WTC11 (cell line): ENCODE measurements at regions not wholly inside any gene's neighbourhood (a gene's known extent, or its start where the extent isn't known, plus 50 kb on each side); places are given as distances from the start of the nearest gene placed in this dataset.
A peak's percentile ranks its signal among the peaks of the same experiment; 100 is the strongest.

ENCODE experiments used
- ATAC-seq: fragments of 200-7000 bp; cut with Tn5 transposase; 2 replicates; pipeline ENCODE4 v1.10.0; 2021; ENCODE audit warnings: mild to moderate bottlenecking, moderate library complexity
- CTCF ChIA-PET: fragments of 300-600 bp; sonication (Branson Sonifier 250); formaldehyde crosslinking; loops from one replicate; lab custom pipeline; 2021; ENCODE audit warnings: antibody characterized with exemption; lab: Charles Lee
- POLR2A ChIA-PET: fragments of 350-600 bp; sonication (Branson Sonifier 250); formaldehyde crosslinking; loops from one replicate; lab custom pipeline; 2021; ENCODE audit warnings: antibody characterized with exemption; lab: Charles Lee
- DNase-seq: peaks from one replicate; pipeline ENCODE4 v3.0.0; 2021; ENCODE audit warnings: low spot score
- H3K27ac Mint-ChIP-seq: 2 replicates; pipeline ENCODE4 v1.8.0; 2021; ENCODE audit warnings: mixed read lengths
- H3K27me3 Mint-ChIP-seq: 2 replicates; pipeline ENCODE4 v1.8.0; 2021; ENCODE audit warnings: low read depth, mild to moderate bottlenecking, moderate library complexity, mixed read lengths
- H3K36me3 Mint-ChIP-seq: 2 replicates; pipeline ENCODE4 v1.8.0; 2021; ENCODE audit warnings: mixed read lengths
- H3K4me1 Mint-ChIP-seq: 2 replicates; pipeline ENCODE4 v1.8.0; 2022; ENCODE audit warnings: mixed read lengths
- H3K4me3 Mint-ChIP-seq: 2 replicates; pipeline ENCODE4 v1.8.0; 2021; ENCODE audit warnings: mild to moderate bottlenecking, moderate library complexity, mixed read lengths
- H3K9me3 Mint-ChIP-seq: 2 replicates; pipeline ENCODE4 v1.8.0; 2021; ENCODE audit warnings: mixed read lengths
- E2F5 ChIP-seq: sonication (generic); formaldehyde crosslinking; IDR thresholded peaks from 2 replicates; pipeline ENCODE4 v1.8.1; 2022; ENCODE audit warnings: mild to moderate bottlenecking, moderate library complexity, missing genetic modification reagents
- ESRRA ChIP-seq: sonication (generic); formaldehyde crosslinking; IDR thresholded peaks from 2 replicates; pipeline ENCODE4 v1.8.1; 2022; ENCODE audit warnings: mild to moderate bottlenecking, missing genetic modification reagents, borderline replicate concordance
- FOXJ3 ChIP-seq: sonication (generic); formaldehyde crosslinking; IDR thresholded peaks from 2 replicates; pipeline ENCODE4 v1.9.0; 2021; ENCODE audit warnings: missing genetic modification reagents, mild to moderate bottlenecking, borderline replicate concordance
- FOXK1 ChIP-seq: sonication (generic); formaldehyde crosslinking; IDR thresholded peaks from 2 replicates; pipeline ENCODE4 v1.8.0; 2022; ENCODE audit warnings: mild to moderate bottlenecking, moderate library complexity, missing genetic modification reagents
- NFATC4 ChIP-seq: fragments of 250-450 bp; sonication (Bioruptor Pico); IDR thresholded peaks from 2 replicates; pipeline ENCODE4 v1.9.0; 2021; ENCODE audit warnings: mild to moderate bottlenecking
- NR2C2 ChIP-seq: sonication (generic); formaldehyde crosslinking; IDR thresholded peaks from 2 replicates; pipeline ENCODE4 v1.8.0; 2022; ENCODE audit warnings: mild to moderate bottlenecking, missing genetic modification reagents
- NR3C1 ChIP-seq: sonication (generic); formaldehyde crosslinking; conservative IDR thresholded peaks from 2 replicates; pipeline ENCODE4 v1.8.1; 2023; ENCODE audit warnings: low read depth, mild to moderate bottlenecking, missing genetic modification reagents
- PREB ChIP-seq: sonication (generic); formaldehyde crosslinking; IDR thresholded peaks from 2 replicates; pipeline ENCODE4 v1.8.1; 2022; ENCODE audit warnings: mild to moderate bottlenecking, missing genetic modification reagents, moderate library complexity, borderline replicate concordance
- TCF7 ChIP-seq: sonication (generic); formaldehyde crosslinking; IDR thresholded peaks from 2 replicates; pipeline ENCODE4 v1.8.0; 2022; ENCODE audit warnings: mild to moderate bottlenecking, low read depth, missing genetic modification reagents, moderate library complexity
- TEAD1 ChIP-seq: sonication (generic); formaldehyde crosslinking; IDR thresholded peaks from 2 replicates; pipeline ENCODE4 v1.8.0; 2022; ENCODE audit warnings: mild to moderate bottlenecking, missing genetic modification reagents
- TP53 ChIP-seq: sonication (generic); formaldehyde crosslinking; IDR thresholded peaks from 2 replicates; pipeline ENCODE4 v1.8.1; 2023; ENCODE audit warnings: mild to moderate bottlenecking, missing genetic modification reagents
- ZNF121 ChIP-seq: sonication (generic); formaldehyde crosslinking; IDR thresholded peaks from 2 replicates; pipeline ENCODE4 v1.8.0; 2023; ENCODE audit warnings: missing genetic modification reagents
- ZNF138 ChIP-seq: sonication (generic); formaldehyde crosslinking; conservative IDR thresholded peaks from 2 replicates; pipeline ENCODE4 v1.8.1; 2022; ENCODE audit warnings: mild to moderate bottlenecking, moderate library complexity, missing genetic modification reagents
- ZNF232 ChIP-seq: sonication (generic); formaldehyde crosslinking; IDR thresholded peaks from 2 replicates; pipeline ENCODE4 v1.8.0; 2022; ENCODE audit warnings: mild to moderate bottlenecking, missing genetic modification reagents
- ZNF281 ChIP-seq: sonication (generic); formaldehyde crosslinking; IDR thresholded peaks from 2 replicates; pipeline ENCODE4 v1.8.0; 2023; ENCODE audit warnings: mild to moderate bottlenecking, missing genetic modification reagents
- ZNF317 ChIP-seq: sonication (generic); formaldehyde crosslinking; IDR thresholded peaks from 2 replicates; pipeline ENCODE4 v1.8.1; 2023; ENCODE audit warnings: low read depth, mild to moderate bottlenecking, moderate library complexity, missing genetic modification reagents, borderline replicate concordance
- ZNF425 ChIP-seq: fragments of 250-450 bp; sonication (Bioruptor Pico); conservative IDR thresholded peaks from 2 replicates; pipeline ENCODE4 v1.9.0; 2021; ENCODE audit warnings: mild to moderate bottlenecking
- ZNF671 ChIP-seq: fragments of 250-450 bp; sonication (Bioruptor Pico); IDR thresholded peaks from 2 replicates; pipeline ENCODE4 v1.8.0; 2021; ENCODE audit warnings: mild to moderate bottlenecking
- TF ChIP-seq, protein P1 (sequence below): sonication (generic); formaldehyde crosslinking; IDR thresholded peaks from 2 replicates; pipeline ENCODE4 v1.8.1; 2023; ENCODE audit warnings: mild to moderate bottlenecking, missing genetic modification reagents
- TF ChIP-seq, protein P2 (sequence below): sonication (generic); formaldehyde crosslinking; IDR thresholded peaks from 2 replicates; pipeline ENCODE4 v1.8.0; 2022; ENCODE audit warnings: mild to moderate bottlenecking, missing genetic modification reagents

- Mint-ChIP-seq H3K27ac (no peak overlapping the region), H3K4me1 (no peaks in the 10 kb centered on the region), H3K9me3 (no peaks in the 10 kb centered on the region), H3K36me3 (no peaks in the 10 kb centered on the region), H3K27me3 (no peaks in the 10 kb centered on the region), H3K4me3 (no peak overlapping the region)
- CTCF ChIA-PET = no interaction called here
- no peak for TF ChIP-seq ZNF671
- TF ChIP-seq ZNF121 (CRISPR knock-in tag) = no peak
- TF ChIP-seq FOXK1 (CRISPR knock-in tag) = no peak
- TF ChIP-seq, protein P1, sequence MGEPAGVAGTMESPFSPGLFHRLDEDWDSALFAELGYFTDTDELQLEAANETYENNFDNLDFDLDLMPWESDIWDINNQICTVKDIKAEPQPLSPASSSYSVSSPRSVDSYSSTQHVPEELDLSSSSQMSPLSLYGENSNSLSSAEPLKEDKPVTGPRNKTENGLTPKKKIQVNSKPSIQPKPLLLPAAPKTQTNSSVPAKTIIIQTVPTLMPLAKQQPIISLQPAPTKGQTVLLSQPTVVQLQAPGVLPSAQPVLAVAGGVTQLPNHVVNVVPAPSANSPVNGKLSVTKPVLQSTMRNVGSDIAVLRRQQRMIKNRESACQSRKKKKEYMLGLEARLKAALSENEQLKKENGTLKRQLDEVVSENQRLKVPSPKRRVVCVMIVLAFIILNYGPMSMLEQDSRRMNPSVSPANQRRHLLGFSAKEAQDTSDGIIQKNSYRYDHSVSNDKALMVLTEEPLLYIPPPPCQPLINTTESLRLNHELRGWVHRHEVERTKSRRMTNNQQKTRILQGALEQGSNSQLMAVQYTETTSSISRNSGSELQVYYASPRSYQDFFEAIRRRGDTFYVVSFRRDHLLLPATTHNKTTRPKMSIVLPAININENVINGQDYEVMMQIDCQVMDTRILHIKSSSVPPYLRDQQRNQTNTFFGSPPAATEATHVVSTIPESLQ (CRISPR knock-in tag) = no peak
- no peak for TF ChIP-seq E2F5 (CRISPR knock-in tag)
- TF ChIP-seq NR2C2 (CRISPR knock-in tag) = no peak
- no peak for TF ChIP-seq NFATC4 (CRISPR knock-in tag)
- no peak for DNase-seq
- POLR2A ChIA-PET = no interaction called here
- no peak for ATAC-seq
Measured at GRCh38 chr1:195415584-195415983, 1192.7 kb downstream of the KCNT2 start.

DNA sequence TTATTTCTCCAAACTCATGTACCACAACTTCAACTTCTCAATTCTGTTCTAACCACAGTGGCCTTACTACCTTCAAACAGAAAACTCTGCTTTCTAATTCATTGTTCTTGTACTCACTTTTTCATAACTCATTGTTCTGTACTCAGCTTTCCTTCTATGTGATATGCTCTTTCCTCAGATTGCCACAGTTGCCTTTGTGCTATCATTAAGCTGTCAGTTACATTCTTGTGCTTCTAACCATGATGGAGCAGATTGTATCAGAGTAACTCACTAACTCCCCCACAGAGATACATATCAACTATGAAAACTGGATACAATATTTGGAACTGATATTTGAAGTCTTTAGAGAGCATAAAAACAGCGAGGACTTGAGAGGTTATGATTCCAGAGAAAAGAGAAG lies 1213.7 kb downstream of the KCNT2 start:
- ChIA-PET POLR2A (no interaction called here), CTCF (interaction anchor here (0.7 kb wide), 1 partner anchor 49 kb away, joined by 4 read pairs; no protein-coding TSS in a partner anchor)
- Mint-ChIP-seq H3K9me3 (no peaks in the 10 kb centered on the region; the same call in 1 of the 2 replicates), H3K27ac (peak overlapping the region; percentile 41; the same call in 1 of the 2 replicates), H3K36me3 (no peaks in the 10 kb centered on the region), H3K27me3 (no peaks in the 10 kb centered on the region; the same call in 1 of the 2 replicates), H3K4me3 (no peak overlapping the region), H3K4me1 (peaks cover 11% of the 10 kb centered on the region)
- DNase-seq (no peak), ATAC-seq (no peak)
- no peak for TF ChIP-seq ZNF317 (CRISPR knock-in tag)
- TF ChIP-seq, protein P2, sequence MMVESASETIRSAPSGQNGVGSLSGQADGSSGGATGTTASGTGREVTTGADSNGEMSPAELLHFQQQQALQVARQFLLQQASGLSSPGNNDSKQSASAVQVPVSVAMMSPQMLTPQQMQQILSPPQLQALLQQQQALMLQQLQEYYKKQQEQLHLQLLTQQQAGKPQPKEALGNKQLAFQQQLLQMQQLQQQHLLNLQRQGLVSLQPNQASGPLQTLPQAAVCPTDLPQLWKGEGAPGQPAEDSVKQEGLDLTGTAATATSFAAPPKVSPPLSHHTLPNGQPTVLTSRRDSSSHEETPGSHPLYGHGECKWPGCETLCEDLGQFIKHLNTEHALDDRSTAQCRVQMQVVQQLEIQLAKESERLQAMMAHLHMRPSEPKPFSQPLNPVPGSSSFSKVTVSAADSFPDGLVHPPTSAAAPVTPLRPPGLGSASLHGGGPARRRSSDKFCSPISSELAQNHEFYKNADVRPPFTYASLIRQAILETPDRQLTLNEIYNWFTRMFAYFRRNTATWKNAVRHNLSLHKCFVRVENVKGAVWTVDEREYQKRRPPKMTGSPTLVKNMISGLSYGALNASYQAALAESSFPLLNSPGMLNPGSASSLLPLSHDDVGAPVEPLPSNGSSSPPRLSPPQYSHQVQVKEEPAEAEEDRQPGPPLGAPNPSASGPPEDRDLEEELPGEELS = no peak
- no peak for TF ChIP-seq ZNF138 (CRISPR knock-in tag)
- TF ChIP-seq NFATC4 (CRISPR knock-in tag) = no peak
- no peak for TF ChIP-seq ZNF281 (CRISPR knock-in tag)
- TF ChIP-seq FOXJ3 (CRISPR knock-in tag) = no peak
- no peak for TF ChIP-seq ESRRA
- TF ChIP-seq ZNF425 (CRISPR knock-in tag) = no peak
- no peak for TF ChIP-seq NR3C1 (CRISPR knock-in tag)
- no peak for TF ChIP-seq TEAD1 (CRISPR knock-in tag)
- no peak for TF ChIP-seq ZNF232
- TF ChIP-seq PREB (CRISPR knock-in tag) = no peak
- no peak for TF ChIP-seq TP53 (CRISPR knock-in tag)
- no peak for TF ChIP-seq TCF7
